HepG2 (cell line): ENCODE measurements at regions not wholly inside any gene's neighbourhood (a gene's known extent, or its start where the extent isn't known, plus 50 kb on each side); places are given as distances from the start of the nearest gene placed in this dataset.
"Not testable (repeated sequence)": the region's sequence is repeated elsewhere in the genome, so short reads cannot be mapped to it uniquely, and the experiment has no call there.

Experiments used
- ATAC-seq: fragments of 200-7000 bp; cut with Tn5 transposase; 3 replicates; pipeline ENCODE4 v1.9.1; 2020; ENCODE audit warnings: mild to moderate bottlenecking, moderate library complexity
- BruUV-seq: library from RNA; stranded (reverse); fragments of 400-500 nt; replicated peaks from 2 replicates; lab custom pipeline; 2021; lab: Mats Ljungman, UMichigan
- CTCF ChIA-PET: fragments of 300-600 bp; formaldehyde crosslinking; extraction: SDS; loops from one replicate; lab custom pipeline; 2021; ENCODE audit warnings: low total read pairs, inconsistent platforms, low intra/inter-chr PET ratio; lab: Yijun Ruan, JAX
- POLR2A ChIA-PET: fragments of 350-600 bp; sonication (Branson Sonifier 250); formaldehyde crosslinking; loops from one replicate; lab custom pipeline; 2020; ENCODE audit warnings: antibody characterized with exemption, inconsistent platforms; lab: Yijun Ruan, JAX
- DNase-seq: peaks from one replicate; pipeline ENCODE4 v3.0.0-alpha.2; 2015; ENCODE audit warnings: low spot score
- FAIRE-seq: peaks from 3 replicates; lab custom pipeline; 2011; peaks lifted over from hg19 to GRCh38; lab: Jason Lieb, UNC
- H2AFZ ChIP-seq: one replicate; pipeline ENCODE4 v1.6.1; 2011; ENCODE audit warnings: low read length, inconsistent platforms
- H3K27ac ChIP-seq: fragments of 300-600 bp; 3 replicates; pipeline ENCODE4 v1.8.0; 2011; ENCODE audit warnings: mixed run types, mild to moderate bottlenecking, mixed read lengths, low read length, inconsistent platforms; ENCODE audit not compliant: insufficient read depth; ENCODE audit errors: extremely low read length
- H3K27me3 ChIP-seq, 2 experiments: fragments of 200-600 bp in 1 of 2; 2 replicates in 1 of 2; 3 replicates in 1 of 2; pipeline versions ENCODE4 v1.6.0 to v1.8.0; 2011; ENCODE audit warnings: low read length in 2 of 2, mild to moderate bottlenecking in 2 of 2, moderate library complexity in 2 of 2, inconsistent platforms in 1 of 2; ENCODE audit not compliant: insufficient read depth in 2 of 2, control insufficient read depth in 1 of 2
- H3K36me3 ChIP-seq, 2 experiments: fragments of 200-600 bp in 1 of 2; replicated peaks in 1 of 2; 2 replicates in 1 of 2; 3 replicates in 1 of 2; pipeline versions ENCODE4 v1.5.1 to v1.8.0; 2011; ENCODE audit warnings: low read length in 2 of 2, inconsistent platforms in 1 of 2; ENCODE audit not compliant: insufficient read depth in 2 of 2, control insufficient read depth in 1 of 2
- H3K4me1 ChIP-seq: 2 replicates; pipeline ENCODE4 v1.5.1; 2012; ENCODE audit warnings: low read length, inconsistent platforms; ENCODE audit not compliant: insufficient read depth
- H3K4me2 ChIP-seq: 2 replicates; pipeline ENCODE4 v1.6.0; 2011; ENCODE audit warnings: low read depth, low read length, inconsistent platforms
- H3K4me3 ChIP-seq, 3 experiments: fragments of 200-600 bp in 1 of 3; sonication (generic), shearing (Covaris generic) in 1 of 3; replicated peaks in 1 of 3; 2 replicates each; pipeline ENCODE4 v1.5.1; 2011 to 2016; ENCODE audit warnings: low read length in 3 of 3, inconsistent platforms in 2 of 3, low read depth in 2 of 3, mild to moderate bottlenecking in 2 of 3, control low read depth in 1 of 3, mixed read lengths in 1 of 3; ENCODE audit not compliant: insufficient read depth in 1 of 3
- H3K79me2 ChIP-seq: one replicate; pipeline ENCODE4 v1.6.1; 2011; ENCODE audit warnings: low read length, inconsistent platforms; ENCODE audit not compliant: insufficient read depth
- H3K9ac ChIP-seq: 2 replicates; pipeline ENCODE4 v1.6.0; 2011; ENCODE audit warnings: mild to moderate bottlenecking, low read depth, low read length, inconsistent platforms; ENCODE audit not compliant: insufficient read depth
- H3K9me3 ChIP-seq: 2 replicates; pipeline ENCODE4 v1.5.1; 2012; ENCODE audit warnings: mild to moderate bottlenecking, low read length
- H4K20me1 ChIP-seq: 2 replicates; pipeline ENCODE4 v1.6.0; 2011; ENCODE audit warnings: inconsistent platforms, mild to moderate bottlenecking, low read length, moderate library complexity; ENCODE audit not compliant: insufficient read depth
- ERF ChIP-seq: IDR thresholded peaks from 2 replicates; pipeline ENCODE4 v1.6.1; 2018; ENCODE audit warnings: missing biosample characterization, missing genetic modification reagents
- ETV6 ChIP-seq: sonication (generic); formaldehyde crosslinking; conservative IDR thresholded peaks from 2 replicates; pipeline ENCODE4 v1.4.0; 2020; ENCODE audit warnings: missing genetic modification reagents
- GATAD1 ChIP-seq: IDR thresholded peaks from 2 replicates; pipeline ENCODE4 v1.6.1; 2016; ENCODE audit warnings: missing genetic modification reagents, missing compliant biosample characterization
- ZNF232 ChIP-seq: sonication (generic); formaldehyde crosslinking; IDR thresholded peaks from 2 replicates; pipeline ENCODE4 v1.4.0; 2020; ENCODE audit warnings: missing genetic modification reagents, borderline replicate concordance
- WGBS: methylation state at CpG from one replicate; pipeline ENCODE4 v1.1.6; 2017; ENCODE audit warnings: low lambda C conversion rate; 5-methylcytosine and 5-hydroxymethylcytosine counted together
- in situ Hi-C: cut with HindIII; loops from 2 replicates; pipeline ENCODE4 v1.10.0; 2017; ENCODE audit warnings: low pct_unique_long_range_greater_than_20kb; ENCODE audit not compliant: extremely low pct_ligation_motif_present
- intact Hi-C: fragments of 100-400 bp; cut with micrococcal nuclease; formaldehyde crosslinking; loops from one replicate; pipeline ENCODE4 v1.10.0; 2022; ENCODE audit not compliant: unreplicated experiment
- TF ChIP-seq, protein P1 (sequence below): sonication (generic); formaldehyde crosslinking; IDR thresholded peaks from 2 replicates; pipeline ENCODE4 v1.4.0; 2020; ENCODE audit warnings: missing genetic modification reagents
- TF ChIP-seq, protein P2 (sequence below): sonication (generic); formaldehyde crosslinking; IDR thresholded peaks from 2 replicates; pipeline ENCODE4 v1.4.0; 2020; ENCODE audit warnings: missing genetic modification reagents, borderline replicate concordance

DNA sequence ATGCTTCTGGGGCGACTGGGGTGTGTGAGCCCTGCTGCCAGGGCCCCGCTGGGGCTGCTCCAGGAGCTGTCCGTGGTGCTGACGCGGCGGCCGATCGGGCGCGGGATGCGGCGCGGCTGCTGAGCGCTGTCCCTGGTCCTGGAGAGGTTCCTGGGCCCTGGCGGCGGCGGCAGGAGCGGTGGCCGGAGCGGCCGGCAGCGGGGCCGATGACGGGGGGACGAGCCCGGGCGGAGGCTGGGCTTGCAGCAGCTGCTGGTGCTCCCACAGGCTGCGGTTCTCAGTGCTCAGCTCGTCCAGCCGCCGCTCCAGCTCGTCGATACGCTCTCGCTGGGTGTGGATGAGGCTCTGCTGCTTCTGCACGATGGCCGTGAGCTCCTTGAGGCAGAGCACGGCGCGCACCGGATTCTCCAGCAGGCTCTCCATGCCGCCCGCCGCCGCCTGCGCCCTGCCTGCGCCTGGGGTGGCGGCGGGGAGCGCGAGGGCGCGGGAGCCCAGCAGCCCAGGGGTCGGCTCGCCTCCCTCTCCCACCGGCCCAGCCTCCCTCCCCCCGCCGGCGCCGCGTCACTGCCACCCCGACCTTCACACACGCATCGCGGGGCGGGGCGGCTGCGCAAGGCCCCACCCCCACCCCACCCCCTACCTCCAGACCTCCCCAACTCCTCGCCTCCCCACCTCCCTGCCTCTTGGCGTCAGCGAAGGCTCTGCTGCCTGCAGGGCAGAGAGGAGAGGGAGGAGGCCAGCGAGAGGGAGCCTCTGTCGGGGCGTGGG, 72.2 kb downstream of the PCMTD2 start (continued):
- TF ChIP-seq, protein P1, sequence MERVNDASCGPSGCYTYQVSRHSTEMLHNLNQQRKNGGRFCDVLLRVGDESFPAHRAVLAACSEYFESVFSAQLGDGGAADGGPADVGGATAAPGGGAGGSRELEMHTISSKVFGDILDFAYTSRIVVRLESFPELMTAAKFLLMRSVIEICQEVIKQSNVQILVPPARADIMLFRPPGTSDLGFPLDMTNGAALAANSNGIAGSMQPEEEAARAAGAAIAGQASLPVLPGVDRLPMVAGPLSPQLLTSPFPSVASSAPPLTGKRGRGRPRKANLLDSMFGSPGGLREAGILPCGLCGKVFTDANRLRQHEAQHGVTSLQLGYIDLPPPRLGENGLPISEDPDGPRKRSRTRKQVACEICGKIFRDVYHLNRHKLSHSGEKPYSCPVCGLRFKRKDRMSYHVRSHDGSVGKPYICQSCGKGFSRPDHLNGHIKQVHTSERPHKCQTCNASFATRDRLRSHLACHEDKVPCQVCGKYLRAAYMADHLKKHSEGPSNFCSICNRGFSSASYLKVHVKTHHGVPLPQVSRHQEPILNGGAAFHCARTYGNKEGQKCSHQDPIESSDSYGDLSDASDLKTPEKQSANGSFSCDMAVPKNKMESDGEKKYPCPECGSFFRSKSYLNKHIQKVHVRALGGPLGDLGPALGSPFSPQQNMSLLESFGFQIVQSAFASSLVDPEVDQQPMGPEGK (CRISPR knock-in tag) = 0 out of 2 replicates have a peak, but pooled peaks have one; percentile 33
- TF ChIP-seq ZNF232 (CRISPR knock-in tag) (peak; percentile 87; the same call in 1 of the 2 replicates), ERF (peak; percentile 97), GATAD1 (CRISPR knock-in tag) (0 out of 2 replicates have a peak, but pooled peaks have one; percentile 27), ETV6 (CRISPR knock-in tag) (peak; percentile 97)
- TF ChIP-seq, protein P2, sequence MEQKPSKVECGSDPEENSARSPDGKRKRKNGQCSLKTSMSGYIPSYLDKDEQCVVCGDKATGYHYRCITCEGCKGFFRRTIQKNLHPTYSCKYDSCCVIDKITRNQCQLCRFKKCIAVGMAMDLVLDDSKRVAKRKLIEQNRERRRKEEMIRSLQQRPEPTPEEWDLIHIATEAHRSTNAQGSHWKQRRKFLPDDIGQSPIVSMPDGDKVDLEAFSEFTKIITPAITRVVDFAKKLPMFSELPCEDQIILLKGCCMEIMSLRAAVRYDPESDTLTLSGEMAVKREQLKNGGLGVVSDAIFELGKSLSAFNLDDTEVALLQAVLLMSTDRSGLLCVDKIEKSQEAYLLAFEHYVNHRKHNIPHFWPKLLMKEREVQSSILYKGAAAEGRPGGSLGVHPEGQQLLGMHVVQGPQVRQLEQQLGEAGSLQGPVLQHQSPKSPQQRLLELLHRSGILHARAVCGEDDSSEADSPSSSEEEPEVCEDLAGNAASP (CRISPR knock-in tag) = 0 out of 2 replicates have a peak, but pooled peaks have one; percentile 62

DNA sequence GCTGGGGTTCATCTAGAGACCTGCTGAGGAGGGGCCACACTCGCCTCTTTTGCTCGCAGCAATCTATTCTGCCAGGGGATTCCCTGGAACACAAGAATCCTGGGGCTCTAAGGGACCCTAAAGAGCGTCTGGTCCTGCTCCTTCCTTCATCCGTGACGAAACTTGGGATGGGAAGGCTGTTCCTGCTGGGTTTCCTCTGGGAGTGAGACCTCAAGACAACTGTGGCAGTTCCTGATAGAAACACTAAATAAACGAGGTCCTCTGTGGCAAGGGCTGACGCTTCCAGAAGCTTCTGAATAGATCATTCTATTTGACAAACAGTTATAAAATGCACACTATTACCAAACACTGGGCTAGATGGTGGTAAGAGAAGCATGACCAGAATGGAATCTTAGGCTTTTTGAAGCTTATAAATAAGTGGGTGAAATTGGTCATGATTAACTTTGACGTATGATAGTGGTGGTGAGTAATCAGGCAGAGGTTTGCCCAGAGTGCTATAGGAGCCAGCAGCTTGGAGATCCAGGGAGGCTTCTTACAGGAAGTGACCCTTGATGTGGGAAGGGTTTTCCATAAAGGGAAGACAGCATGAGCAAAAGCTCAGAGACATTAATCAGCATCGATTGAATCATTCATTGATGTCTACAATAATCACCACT, 73.2 kb downstream of the PCMTD2 start:
- WGBS = 22% methylated on average over 9 of the region's 9 CpGs
- H3K27me3 ChIP-seq, H3K4me3 ChIP-seq, FAIRE-seq, H3K9me3 ChIP-seq, BruUV-seq, DNase-seq, H3K79me2 ChIP-seq, intact Hi-C loops, H3K9ac ChIP-seq, in situ Hi-C loops, POLR2A ChIA-PET, H3K27ac ChIP-seq, ATAC-seq, CTCF ChIA-PET, H3K4me2 ChIP-seq, H2AFZ ChIP-seq, H4K20me1 ChIP-seq, H3K36me3 ChIP-seq, H3K4me1 ChIP-seq: not testable (repeated sequence)

DNA sequence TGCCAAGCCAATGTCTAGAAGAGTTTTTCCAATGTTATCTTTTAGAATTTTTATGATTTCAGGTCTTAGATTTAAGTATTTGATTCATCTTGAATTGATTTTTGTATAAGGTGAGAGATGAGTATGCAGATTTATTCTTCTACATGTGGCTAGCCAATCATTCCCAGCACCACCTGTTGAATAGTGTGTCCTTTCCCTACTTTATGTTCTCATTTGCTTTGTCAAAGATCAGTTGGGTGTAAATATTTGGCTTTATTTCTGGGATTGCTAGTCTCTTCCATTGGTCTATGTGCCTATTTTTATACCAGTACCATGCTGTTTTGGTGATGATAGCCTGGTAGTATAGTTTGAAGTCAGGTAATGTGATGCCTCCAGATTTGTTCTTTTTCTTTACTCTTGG, 77.1 kb downstream of the PCMTD2 start:
- H3K4me1 ChIP-seq, H4K20me1 ChIP-seq, H3K27ac ChIP-seq, H3K79me2 ChIP-seq, FAIRE-seq, ATAC-seq, in situ Hi-C loops, H3K4me3 ChIP-seq, H3K9ac ChIP-seq, POLR2A ChIA-PET, H3K4me2 ChIP-seq, intact Hi-C loops, H2AFZ ChIP-seq, H3K9me3 ChIP-seq, CTCF ChIA-PET, H3K27me3 ChIP-seq, BruUV-seq, DNase-seq, H3K36me3 ChIP-seq: not testable (repeated sequence)
